Smooth muscle cell (in vitro differentiated cells): ENCODE measurements at regions not wholly inside any gene's neighbourhood (a gene's known extent, or its start where the extent isn't known, plus 50 kb on each side); places are given as distances from the start of the nearest gene placed in this dataset.

Experiments
- DNase-seq: peaks from one replicate; lab custom pipeline; 2025; ENCODE audit not compliant: unreplicated experiment; lab: John Stamatoyannopoulos, UW
- H2AFZ ChIP-seq: fragments of 200-600 bp; sonication (generic); 2 replicates; pipeline ENCODE4 v1.6.0; 2016; ENCODE audit warnings: antibody characterized with exemption, low read depth, mild to moderate bottlenecking
- H3F3A ChIP-seq: fragments of 200-600 bp; sonication (generic); 2 replicates; pipeline ENCODE4 v1.6.0; 2017; ENCODE audit warnings: antibody characterized with exemption, low read depth
- H3K27ac ChIP-seq: fragments of 200-600 bp; sonication (generic); 2 replicates; pipeline ENCODE4 v1.5.1; 2016; ENCODE audit warnings: low read depth, mild to moderate bottlenecking
- H3K27me3 ChIP-seq: fragments of 200-600 bp; sonication (generic); 2 replicates; pipeline ENCODE4 v1.6.1; 2016; ENCODE audit warnings: low read depth, mild to moderate bottlenecking
- H3K36me3 ChIP-seq: fragments of 200-600 bp; sonication (generic); 2 replicates; pipeline ENCODE4 v1.5.1; 2016; ENCODE audit warnings: low read depth
- H3K4me1 ChIP-seq: fragments of 200-600 bp; sonication (generic); 2 replicates; pipeline ENCODE4 v1.5.1; 2016; ENCODE audit warnings: low read depth
- H3K4me2 ChIP-seq: fragments of 200-600 bp; sonication (generic); 2 replicates; pipeline ENCODE4 v1.6.0; 2016; ENCODE audit warnings: mild to moderate bottlenecking
- H3K4me3 ChIP-seq: fragments of 200-600 bp; sonication (generic); 2 replicates; pipeline ENCODE4 v1.5.1; 2016; ENCODE audit warnings: mild to moderate bottlenecking
- H3K79me2 ChIP-seq: fragments of 200-600 bp; sonication (generic); 2 replicates; pipeline ENCODE4 v1.6.0; 2016; ENCODE audit warnings: low read depth, mild to moderate bottlenecking
- H3K9ac ChIP-seq: fragments of 200-600 bp; sonication (generic); 2 replicates; pipeline ENCODE4 v1.6.0; 2016; ENCODE audit warnings: low read depth
- H3K9me3 ChIP-seq: fragments of 200-600 bp; sonication (generic); replicated peaks from 2 replicates; pipeline ENCODE4 v1.5.1; 2016; ENCODE audit warnings: low read depth
- H4K20me1 ChIP-seq: fragments of 200-600 bp; sonication (generic); 2 replicates; pipeline ENCODE4 v1.6.0; 2016; ENCODE audit warnings: low read depth
- CTCF ChIP-seq: fragments of 200-600 bp; sonication (generic); IDR thresholded peaks from 2 replicates; pipeline ENCODE4 v1.5.1; 2017; ENCODE audit warnings: borderline replicate concordance, mild to moderate bottlenecking, antibody characterized with exemption; ENCODE audit not compliant: insufficient read depth, poor library complexity, severe bottlenecking
- WGBS: methylation state at CpG from one replicate; pipeline ENCODE4 v1.1.7; 2016; ENCODE audit warnings: low lambda C conversion rate; 5-methylcytosine and 5-hydroxymethylcytosine counted together

GRCh38 chr12:108033090-108033489 lies 96.0 kb upstream of the WSCD2 start:
- 40% methylated on average over 2 of the region's 2 CpGs for WGBS
- Histone ChIP-seq H3K36me3 (no peaks in the 10 kb centered on the region), H3K4me3 (no peak overlapping the region), H3K4me1 (peaks cover 12% of the 10 kb centered on the region), H4K20me1 (no peaks in the 10 kb centered on the region), H2AFZ (no peak overlapping the region), H3F3A (no peaks in the 10 kb centered on the region), H3K4me2 (no peak overlapping the region), H3K9me3 (no peaks in the 10 kb centered on the region), H3K9ac (no peak overlapping the region), H3K27me3 (peaks cover 31% of the 10 kb centered on the region), H3K27ac (no peak overlapping the region), H3K79me2 (no peaks in the 10 kb centered on the region)
- DNase-seq = no peak
- no peak for TF ChIP-seq CTCF

GRCh38 chr12:108035372-108035771 lies 93.7 kb upstream of the WSCD2 start:
- no peak overlapping the region for H3K9ac ChIP-seq
- 86% methylated on average over 1 of the region's 1 CpG for WGBS
- no peaks in the 10 kb centered on the region for H3K36me3 ChIP-seq

GRCh38 chr12:108037960-108038359 lies 91.1 kb upstream of the WSCD2 start:
- no peak overlapping the region for H3K4me3 ChIP-seq
- no peaks in the 10 kb centered on the region for H3K9me3 ChIP-seq
- peaks cover 62% of the 10 kb centered on the region for H3K27me3 ChIP-seq
- no peak overlapping the region for H2AFZ ChIP-seq
- H3K4me1 ChIP-seq = peaks cover 7% of the 10 kb centered on the region
- no peak overlapping the region for H3K9ac ChIP-seq
- H3K36me3 ChIP-seq = no peaks in the 10 kb centered on the region
- H4K20me1 ChIP-seq = no peaks in the 10 kb centered on the region
- H3K27ac ChIP-seq = no peak overlapping the region
- no peak overlapping the region for H3K4me2 ChIP-seq
- no peak for DNase-seq
- H3F3A ChIP-seq = no peaks in the 10 kb centered on the region
- no peak for TF ChIP-seq CTCF
- no peaks in the 10 kb centered on the region for H3K79me2 ChIP-seq
- WGBS = 88% methylated on average over 5 of the region's 5 CpGs

More at GRCh38 chr12:108035372-108035771, 93.7 kb upstream of the WSCD2 start:
- no peak for DNase-seq
- TF ChIP-seq CTCF = no peak
- no peaks in the 10 kb centered on the region for H4K20me1 ChIP-seq
- no peak overlapping the region for H3K27ac ChIP-seq
- H3F3A ChIP-seq = no peaks in the 10 kb centered on the region
- H3K4me1 ChIP-seq = peaks cover 12% of the 10 kb centered on the region
- peaks cover 48% of the 10 kb centered on the region for H3K27me3 ChIP-seq
- H3K4me3 ChIP-seq = no peak overlapping the region
- H3K4me2 ChIP-seq = no peak overlapping the region
- no peaks in the 10 kb centered on the region for H3K79me2 ChIP-seq
- H3K9me3 ChIP-seq = no peaks in the 10 kb centered on the region
- H2AFZ ChIP-seq = no peak overlapping the region

GRCh38 chr12:108039794-108040193 lies 89.3 kb upstream of the WSCD2 start:
- Histone ChIP-seq H3K9ac (no peak overlapping the region), H3K79me2 (no peaks in the 10 kb centered on the region), H3K27me3 (peaks cover 77% of the 10 kb centered on the region), H3F3A (no peaks in the 10 kb centered on the region), H3K4me1 (no peaks in the 10 kb centered on the region), H3K36me3 (no peaks in the 10 kb centered on the region), H3K4me3 (no peak overlapping the region), H3K9me3 (no peaks in the 10 kb centered on the region), H3K4me2 (no peak overlapping the region), H4K20me1 (no peaks in the 10 kb centered on the region), H3K27ac (no peak overlapping the region), H2AFZ (no peak overlapping the region)
- DNase-seq = no peak
- 86% methylated on average over 4 of the region's 4 CpGs for WGBS
- TF ChIP-seq CTCF = no peak
